ENCODE measurements at regions not wholly inside any gene's neighbourhood (a gene's known extent, or its start where the extent isn't known, plus 50 kb on each side); places are given as distances from the start of the nearest gene placed in this dataset.
"Not testable (repeated sequence)": the region's sequence is repeated elsewhere in the genome, so short reads cannot be mapped to it uniquely, and the experiment has no call there.

DNA sequence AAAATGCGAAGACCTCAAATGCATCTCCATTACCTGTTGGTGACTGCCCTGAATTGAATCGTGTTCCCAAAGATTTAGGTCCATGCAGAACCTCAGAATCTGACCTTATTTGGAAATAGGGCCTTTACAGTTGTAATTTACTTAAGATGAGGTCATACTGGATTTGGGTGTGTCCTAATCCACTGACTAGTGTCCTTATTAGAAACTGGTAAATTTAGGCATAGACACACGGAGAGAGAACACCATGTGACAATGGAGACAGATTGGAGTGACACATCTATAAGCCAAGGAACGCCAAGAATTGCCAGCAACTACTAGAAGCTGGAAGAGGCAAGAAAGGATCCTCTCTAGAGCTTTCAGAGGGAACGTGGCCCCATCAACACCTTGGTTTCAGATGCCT, 203.1 kb downstream of the SMAD2 start:
- no peak for DNase-seq

DNA sequence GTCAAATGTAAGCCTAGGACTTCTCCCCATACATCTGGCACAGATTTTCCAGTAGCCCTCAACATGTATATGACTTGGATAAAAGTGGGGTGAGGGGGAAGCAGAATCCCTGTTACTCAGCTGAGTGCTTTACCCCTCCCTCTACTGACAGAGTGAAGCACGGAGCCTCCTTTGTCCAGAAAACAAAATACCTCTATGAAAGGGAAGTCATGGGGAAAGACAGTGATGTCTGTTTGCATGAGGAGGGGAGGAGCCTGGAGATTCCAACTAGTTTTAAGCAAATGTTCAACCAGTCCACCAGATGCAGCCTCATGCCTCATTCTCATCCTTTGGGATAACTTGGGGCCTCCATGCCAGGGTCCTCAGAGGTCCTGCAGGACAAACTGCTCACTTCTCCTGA, 203.9 kb downstream of the SMAD2 start:
- no peak for DNase-seq

DNA sequence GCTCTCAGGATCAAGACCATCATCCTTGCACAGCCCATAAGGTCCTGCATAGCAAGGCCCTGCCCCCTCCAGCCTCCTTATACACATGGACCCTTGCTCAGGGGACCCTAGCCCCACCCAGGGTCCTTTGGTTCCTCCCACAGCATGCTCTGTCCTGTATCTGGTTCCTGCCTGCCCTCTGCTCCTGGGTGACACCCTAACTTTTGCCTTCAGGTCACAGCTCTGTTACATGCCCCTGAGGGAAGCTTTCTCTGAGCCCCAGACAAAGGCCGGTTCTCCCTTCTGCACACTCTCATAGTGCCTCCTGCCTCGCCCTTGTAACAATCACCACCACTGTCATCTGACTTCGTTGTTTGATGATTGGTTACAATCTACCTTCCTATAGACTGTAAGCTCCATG, 204.8 kb downstream of the SMAD2 start:
- DNase-seq = no peak

DNA sequence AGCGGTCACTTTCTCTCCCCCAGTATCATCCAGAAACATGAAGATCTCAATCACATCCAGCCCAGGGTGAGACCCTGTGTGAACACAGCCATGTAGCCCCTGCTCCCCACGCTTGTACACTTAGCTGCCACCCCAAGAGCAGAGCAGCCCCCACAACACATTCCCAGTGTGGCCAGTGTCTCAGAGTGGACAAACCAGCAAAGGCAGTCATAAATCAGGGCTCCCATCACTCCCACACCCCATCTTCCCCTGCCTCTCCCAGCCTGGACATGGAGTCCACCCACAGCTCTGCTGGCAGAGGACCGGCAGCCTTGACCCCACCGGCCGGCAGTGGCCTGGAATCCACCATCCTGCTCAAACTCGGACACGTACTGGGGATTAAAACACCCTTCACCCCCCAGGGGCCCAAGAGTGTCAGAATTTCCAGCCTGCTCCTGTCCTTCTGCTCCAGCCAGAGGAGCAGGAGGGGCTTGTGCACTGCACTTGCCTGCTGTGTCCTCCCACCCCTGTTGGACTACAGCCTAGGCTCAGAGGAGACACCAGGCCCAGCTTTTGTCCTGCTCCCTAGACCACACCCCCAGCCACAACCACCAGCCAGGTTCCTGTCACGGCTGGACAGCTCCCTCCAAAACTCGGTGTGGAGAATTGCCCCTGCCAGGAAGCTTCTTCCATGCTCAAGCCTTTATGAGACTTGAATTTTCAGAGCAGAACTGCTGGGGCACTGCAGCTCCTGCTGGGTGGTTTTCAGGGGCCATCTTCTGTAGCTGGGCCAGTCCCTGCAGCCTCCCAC, 206.1 kb downstream of the SMAD2 start:
- no peak for DNase-seq

- no peak for DNase-seq
These were observed 208.6 kb downstream of the SMAD2 start for GRCh38 chr18:47721876-47722275.

- DNase-seq = no peak
These were observed 209.7 kb downstream of the SMAD2 start for GRCh38 chr18:47720741-47721140.

DNA sequence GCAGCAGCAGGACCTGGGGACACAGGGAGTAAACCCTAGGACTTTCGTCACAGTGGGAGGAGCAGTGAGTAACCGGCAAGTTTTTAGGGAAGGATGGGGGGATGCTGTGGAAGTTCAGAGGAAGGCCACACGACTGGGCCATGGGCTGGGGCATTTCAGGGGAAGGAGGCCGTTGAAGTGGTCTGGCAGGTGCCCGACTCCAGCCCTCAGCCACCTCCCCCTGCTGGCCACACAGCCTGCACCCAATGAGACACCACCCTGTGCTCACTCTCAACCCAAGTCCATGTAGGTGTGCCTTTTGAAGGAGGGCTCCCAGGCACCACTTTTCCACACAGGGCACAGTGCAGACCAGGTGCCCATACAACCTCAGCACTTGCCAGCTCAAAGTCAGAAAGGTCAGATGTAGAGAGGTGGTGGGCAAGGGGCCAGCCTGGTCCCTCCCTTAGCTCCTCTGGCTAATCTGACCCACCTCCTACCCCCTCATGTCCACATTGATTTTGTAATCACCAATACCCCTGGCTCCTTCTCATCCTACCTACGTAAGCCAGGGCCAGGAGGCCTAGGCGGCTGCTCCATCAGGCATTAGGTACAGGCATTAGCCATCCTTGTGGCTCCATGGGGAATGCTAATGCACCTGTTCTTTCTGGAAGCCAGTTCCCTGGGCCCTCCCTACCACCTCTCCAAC, 211.2 kb downstream of the SMAD2 start:
- no peak for DNase-seq

DNA sequence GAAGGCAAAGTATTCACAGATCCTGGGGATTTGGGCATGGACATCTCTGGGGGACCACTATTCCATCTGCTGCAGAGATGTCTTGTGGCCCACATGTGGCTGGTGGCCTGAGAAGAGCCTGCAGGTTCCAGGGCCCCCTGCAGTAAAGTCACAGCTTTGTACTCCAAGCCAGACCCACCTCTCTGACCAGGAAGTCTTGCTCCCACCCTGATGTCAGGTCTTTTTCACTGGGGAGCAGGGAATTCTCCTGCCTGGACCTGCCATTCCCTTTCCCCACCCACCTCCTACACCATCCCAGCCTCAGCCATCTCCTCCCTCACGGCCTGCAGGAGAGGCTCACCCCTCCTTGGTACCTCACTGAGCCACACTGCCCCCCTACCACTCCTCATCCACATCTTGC, 211.8 kb downstream of the SMAD2 start:
- no peak for DNase-seq

GRCh38 chr18:47717257-47717656, 213.2 kb downstream of the SMAD2 start:
- DNase-seq = no peak

GRCh38 chr18:47716632-47717185, 213.8 kb downstream of the SMAD2 start:
- no peak for DNase-seq

DNA sequence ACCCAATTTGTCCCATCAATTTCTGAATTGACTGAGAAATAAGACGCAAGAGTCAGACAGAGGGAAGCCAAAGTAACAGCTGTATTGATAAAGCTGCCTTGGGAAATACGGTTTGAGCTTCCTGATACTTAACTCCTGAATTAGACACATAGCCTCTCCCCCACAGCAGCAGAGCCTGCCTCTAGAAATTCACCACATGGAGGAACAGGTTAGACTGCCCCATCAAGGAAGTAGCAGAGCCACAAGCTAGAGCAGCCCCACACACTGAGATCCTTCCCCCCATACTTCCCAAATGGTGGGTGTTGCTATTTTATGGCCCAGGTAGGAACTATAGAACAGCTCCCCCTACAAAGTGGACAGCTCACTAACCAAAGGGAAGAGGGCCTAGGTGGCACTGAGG, 220.0 kb downstream of the SMAD2 start:
- no peak for DNase-seq

GRCh38 chr18:47709556-47709955, 220.9 kb downstream of the SMAD2 start:
- DNase-seq = no peak

- DNase-seq = no peak
These were observed 222.3 kb downstream of the SMAD2 start for GRCh38 chr18:47708206-47708605.

- no peak for DNase-seq
These were observed 229.3 kb downstream of the SMAD2 start for GRCh38 chr18:47701134-47701533.

DNA sequence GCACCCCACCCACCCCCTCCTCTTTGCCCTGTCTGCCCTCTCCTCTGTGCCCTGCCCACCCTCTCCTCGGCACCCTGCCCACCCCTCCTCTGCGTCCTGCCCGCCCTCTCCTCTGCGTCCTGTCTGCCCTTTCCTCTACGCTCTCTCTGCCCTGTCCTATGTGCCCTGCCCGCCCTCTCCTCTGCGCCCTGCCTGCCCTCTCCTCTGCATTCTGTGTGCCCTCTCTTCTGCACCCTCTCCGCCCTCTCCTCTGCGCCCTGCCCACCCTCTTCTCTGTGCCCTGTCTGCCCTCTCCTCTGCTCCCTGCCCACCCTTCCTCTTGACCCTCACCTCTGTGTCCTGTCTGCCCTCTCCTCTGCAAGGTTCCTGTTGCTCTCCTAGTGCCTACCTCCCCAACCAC, 233.6 kb downstream of the SMAD2 start:
- no peak for DNase-seq

DNA sequence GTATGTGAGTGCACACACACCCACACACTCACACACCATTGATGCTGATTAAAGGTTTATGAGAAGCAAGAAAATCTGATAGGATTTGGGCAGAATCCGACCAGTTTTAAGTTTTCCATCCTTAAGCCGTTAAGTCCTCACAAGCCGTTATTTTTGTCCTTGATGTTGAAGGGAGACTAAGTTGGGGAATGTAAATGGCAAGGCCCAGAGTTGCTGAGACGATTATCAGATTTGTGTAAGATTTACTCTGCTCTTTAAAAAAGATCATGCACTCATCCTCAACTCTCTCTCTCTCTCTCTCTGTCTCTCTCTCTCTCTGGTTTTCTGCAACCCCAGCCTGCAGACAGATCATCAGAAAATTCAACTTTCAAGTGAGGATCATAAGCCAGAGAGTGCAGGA, 238.8 kb downstream of the SMAD2 start:
- DNase-seq = no peak

- DNase-seq = not testable (repeated sequence)
These were observed 239.7 kb downstream of the SMAD2 start for GRCh38 chr18:47690778-47691177.

DNA sequence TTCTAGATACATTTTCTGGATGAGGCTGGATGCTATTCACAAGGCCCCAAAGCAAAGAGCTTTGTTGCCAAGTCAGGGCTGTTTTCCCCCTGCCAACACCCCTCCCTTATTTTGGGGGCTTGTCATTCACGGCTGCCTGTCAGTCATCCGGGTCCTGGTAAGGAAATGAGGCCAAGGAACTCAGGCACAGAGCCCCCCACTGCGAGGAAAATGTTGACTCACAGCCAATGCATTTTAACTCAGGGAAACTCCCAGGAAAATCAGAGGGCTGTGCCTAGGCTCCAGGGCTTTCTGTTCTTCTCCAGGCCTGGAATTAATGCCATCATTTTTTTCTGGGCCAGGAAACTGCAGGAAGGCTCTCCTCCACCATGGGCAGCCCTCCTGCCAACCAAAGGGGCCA, 241.1 kb downstream of the SMAD2 start:
- DNase-seq = no peak

DNA sequence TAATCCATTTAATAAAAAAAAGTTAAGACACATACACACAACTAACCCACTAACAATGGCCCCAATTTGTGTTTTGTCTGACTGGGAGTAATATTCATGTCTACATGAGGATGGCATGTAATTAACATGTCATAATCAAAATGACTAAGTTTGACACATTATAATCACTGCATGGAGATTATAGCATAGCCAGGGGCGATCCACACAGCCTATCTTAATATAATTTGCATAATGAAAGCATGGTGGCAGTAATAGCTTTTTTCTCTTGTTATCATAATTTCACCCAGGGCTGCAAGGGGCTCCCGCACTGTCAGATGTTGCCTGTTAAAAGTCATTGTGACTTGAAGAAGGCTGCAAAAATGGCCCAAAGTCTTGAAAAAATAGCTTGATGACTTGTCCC, 243.7 kb downstream of the SMAD2 start:
- DNase-seq = no peak

- DNase-seq = no peak
These were observed 246.7 kb downstream of the SMAD2 start for GRCh38 chr18:47683774-47684173.

GRCh38 chr18:47682876-47683275, 247.6 kb downstream of the SMAD2 start:
- DNase-seq = no peak

- no peak for DNase-seq
These were observed 250.0 kb downstream of the SMAD2 start for GRCh38 chr18:47680488-47680887.

GRCh38 chr18:47679864-47680263, 250.6 kb downstream of the SMAD2 start:
- DNase-seq = no peak

- no peak for DNase-seq
These were observed 252.5 kb downstream of the SMAD2 start for GRCh38 chr18:47677952-47678351.
